ENCODE measurements at regions not wholly inside any gene's neighbourhood (a gene's known extent, or its start where the extent isn't known, plus 50 kb on each side); places are given as distances from the start of the nearest gene placed in this dataset.

DNA sequence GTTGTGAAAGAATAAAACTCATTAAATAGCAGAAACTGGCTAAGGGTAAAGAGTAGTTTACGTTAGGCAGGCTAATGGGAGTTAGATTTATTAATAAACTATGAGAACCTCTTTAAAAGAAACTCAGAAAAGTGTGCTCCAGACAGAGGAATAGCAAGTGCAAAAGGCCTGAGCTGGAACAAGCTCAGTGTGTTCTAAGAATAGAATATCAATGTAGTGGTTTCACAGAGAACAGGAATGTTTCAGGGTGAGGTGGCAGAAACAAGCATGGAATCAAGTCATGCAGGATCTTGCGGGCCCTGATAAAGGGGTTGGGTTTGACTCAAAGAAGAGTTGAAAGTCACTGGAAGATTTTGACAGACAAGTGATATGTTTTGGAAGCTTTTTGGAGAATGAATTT is 164.0 kb upstream of the HS3ST3A1 start:
- TF ChIP-seq, protein P1, sequence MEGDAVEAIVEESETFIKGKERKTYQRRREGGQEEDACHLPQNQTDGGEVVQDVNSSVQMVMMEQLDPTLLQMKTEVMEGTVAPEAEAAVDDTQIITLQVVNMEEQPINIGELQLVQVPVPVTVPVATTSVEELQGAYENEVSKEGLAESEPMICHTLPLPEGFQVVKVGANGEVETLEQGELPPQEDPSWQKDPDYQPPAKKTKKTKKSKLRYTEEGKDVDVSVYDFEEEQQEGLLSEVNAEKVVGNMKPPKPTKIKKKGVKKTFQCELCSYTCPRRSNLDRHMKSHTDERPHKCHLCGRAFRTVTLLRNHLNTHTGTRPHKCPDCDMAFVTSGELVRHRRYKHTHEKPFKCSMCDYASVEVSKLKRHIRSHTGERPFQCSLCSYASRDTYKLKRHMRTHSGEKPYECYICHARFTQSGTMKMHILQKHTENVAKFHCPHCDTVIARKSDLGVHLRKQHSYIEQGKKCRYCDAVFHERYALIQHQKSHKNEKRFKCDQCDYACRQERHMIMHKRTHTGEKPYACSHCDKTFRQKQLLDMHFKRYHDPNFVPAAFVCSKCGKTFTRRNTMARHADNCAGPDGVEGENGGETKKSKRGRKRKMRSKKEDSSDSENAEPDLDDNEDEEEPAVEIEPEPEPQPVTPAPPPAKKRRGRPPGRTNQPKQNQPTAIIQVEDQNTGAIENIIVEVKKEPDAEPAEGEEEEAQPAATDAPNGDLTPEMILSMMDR (conservative IDR thresholded peaks at IDR 0.05) = no peak
- no peak for TF ChIP-seq ZFX (IDR thresholded peaks at IDR 0.05)

All from C4-2B (cell line).